HepG2 (cell line): ENCODE measurements at regions not wholly inside any gene's neighbourhood (a gene's known extent, or its start where the extent isn't known, plus 50 kb on each side); places are given as distances from the start of the nearest gene placed in this dataset.

Source experiments
- GFI1 ChIP-seq: sonication (generic); formaldehyde crosslinking; IDR thresholded peaks from 2 replicates; pipeline ENCODE4 v1.5.0; 2020; ENCODE audit warnings: missing genetic modification reagents, mild to moderate bottlenecking, borderline replicate concordance
- ZBTB46 ChIP-seq: sonication (generic); formaldehyde crosslinking; IDR thresholded peaks from 2 replicates; pipeline ENCODE4 v1.4.0; 2020; ENCODE audit warnings: mild to moderate bottlenecking, missing genetic modification reagents, borderline replicate concordance

GRCh38 chr15:69679623-69680228 is 227.1 kb downstream of the RPLP1 start:
- TF ChIP-seq ZBTB46 (CRISPR knock-in tag) = no peak
- no peak for TF ChIP-seq GFI1 (CRISPR knock-in tag)
